HepG2 (cell line): ENCODE measurements at regions not wholly inside any gene's neighbourhood (a gene's known extent, or its start where the extent isn't known, plus 50 kb on each side); places are given as distances from the start of the nearest gene placed in this dataset.

Source experiments
- ATAC-seq: fragments of 200-7000 bp; cut with Tn5 transposase; 3 replicates; pipeline ENCODE4 v1.9.1; 2020; ENCODE audit warnings: mild to moderate bottlenecking, moderate library complexity
- BruUV-seq: library from RNA; stranded (reverse); fragments of 400-500 nt; replicated peaks from 2 replicates; lab custom pipeline; 2021; lab: Mats Ljungman, UMichigan
- CTCF ChIA-PET: fragments of 300-600 bp; formaldehyde crosslinking; extraction: SDS; loops from one replicate; lab custom pipeline; 2021; ENCODE audit warnings: low total read pairs, inconsistent platforms, low intra/inter-chr PET ratio; lab: Yijun Ruan, JAX
- POLR2A ChIA-PET: fragments of 350-600 bp; sonication (Branson Sonifier 250); formaldehyde crosslinking; loops from one replicate; lab custom pipeline; 2020; ENCODE audit warnings: antibody characterized with exemption, inconsistent platforms; lab: Yijun Ruan, JAX
- DNase-seq: peaks from one replicate; pipeline ENCODE4 v3.0.0-alpha.2; 2015; ENCODE audit warnings: low spot score
- FAIRE-seq: peaks from 3 replicates; lab custom pipeline; 2011; peaks lifted over from hg19 to GRCh38; lab: Jason Lieb, UNC
- H2AFZ ChIP-seq: one replicate; pipeline ENCODE4 v1.6.1; 2011; ENCODE audit warnings: low read length, inconsistent platforms
- H3K27ac ChIP-seq: fragments of 300-600 bp; 3 replicates; pipeline ENCODE4 v1.8.0; 2011; ENCODE audit warnings: mixed run types, mild to moderate bottlenecking, mixed read lengths, low read length, inconsistent platforms; ENCODE audit not compliant: insufficient read depth; ENCODE audit errors: extremely low read length
- H3K27me3 ChIP-seq, 2 experiments: fragments of 200-600 bp in 1 of 2; 2 replicates in 1 of 2; 3 replicates in 1 of 2; pipeline versions ENCODE4 v1.6.0 to v1.8.0; 2011; ENCODE audit warnings: low read length in 2 of 2, mild to moderate bottlenecking in 2 of 2, moderate library complexity in 2 of 2, inconsistent platforms in 1 of 2; ENCODE audit not compliant: insufficient read depth in 2 of 2, control insufficient read depth in 1 of 2
- H3K36me3 ChIP-seq, 2 experiments: fragments of 200-600 bp in 1 of 2; replicated peaks in 1 of 2; 2 replicates in 1 of 2; 3 replicates in 1 of 2; pipeline versions ENCODE4 v1.5.1 to v1.8.0; 2011; ENCODE audit warnings: low read length in 2 of 2, inconsistent platforms in 1 of 2; ENCODE audit not compliant: insufficient read depth in 2 of 2, control insufficient read depth in 1 of 2
- H3K4me1 ChIP-seq: 2 replicates; pipeline ENCODE4 v1.5.1; 2012; ENCODE audit warnings: low read length, inconsistent platforms; ENCODE audit not compliant: insufficient read depth
- H3K4me2 ChIP-seq: 2 replicates; pipeline ENCODE4 v1.6.0; 2011; ENCODE audit warnings: low read depth, low read length, inconsistent platforms
- H3K4me3 ChIP-seq, 3 experiments: fragments of 200-600 bp in 1 of 3; sonication (generic), shearing (Covaris generic) in 1 of 3; replicated peaks in 1 of 3; 2 replicates each; pipeline ENCODE4 v1.5.1; 2011 to 2016; ENCODE audit warnings: low read length in 3 of 3, inconsistent platforms in 2 of 3, low read depth in 2 of 3, mild to moderate bottlenecking in 2 of 3, control low read depth in 1 of 3, mixed read lengths in 1 of 3; ENCODE audit not compliant: insufficient read depth in 1 of 3
- H3K79me2 ChIP-seq: one replicate; pipeline ENCODE4 v1.6.1; 2011; ENCODE audit warnings: low read length, inconsistent platforms; ENCODE audit not compliant: insufficient read depth
- H3K9ac ChIP-seq: 2 replicates; pipeline ENCODE4 v1.6.0; 2011; ENCODE audit warnings: mild to moderate bottlenecking, low read depth, low read length, inconsistent platforms; ENCODE audit not compliant: insufficient read depth
- H3K9me3 ChIP-seq: 2 replicates; pipeline ENCODE4 v1.5.1; 2012; ENCODE audit warnings: mild to moderate bottlenecking, low read length
- H4K20me1 ChIP-seq: 2 replicates; pipeline ENCODE4 v1.6.0; 2011; ENCODE audit warnings: inconsistent platforms, mild to moderate bottlenecking, low read length, moderate library complexity; ENCODE audit not compliant: insufficient read depth
- CBFB ChIP-seq: sonication (generic); formaldehyde crosslinking; IDR thresholded peaks from 2 replicates; pipeline ENCODE4 v1.4.0; 2020; ENCODE audit warnings: missing genetic modification reagents
- HIVEP1 ChIP-seq: sonication (generic); formaldehyde crosslinking; IDR thresholded peaks from 2 replicates; pipeline ENCODE4 v1.4.0; 2020; ENCODE audit warnings: mild to moderate bottlenecking, missing genetic modification reagents
- KDM3A ChIP-seq: IDR thresholded peaks from 2 replicates; pipeline ENCODE4 v1.6.1; 2018; ENCODE audit warnings: low read depth, missing compliant biosample characterization
- LRRFIP1 ChIP-seq: sonication (generic); formaldehyde crosslinking; conservative IDR thresholded peaks from 2 replicates; pipeline ENCODE4 v1.4.0; 2020; ENCODE audit warnings: missing genetic modification reagents
- MBD4 ChIP-seq: IDR thresholded peaks from 2 replicates; pipeline ENCODE4 v1.6.1; 2012; ENCODE audit warnings: low read length, inconsistent platforms, borderline replicate concordance
- NONO ChIP-seq, 2 experiments: fragments of 450-650 bp in 1 of 2; sonication (generic) in 1 of 2; formaldehyde crosslinking in 1 of 2; IDR thresholded peaks in 1 of 2; conservative IDR thresholded peaks in 1 of 2; 2 replicates each; pipeline versions ENCODE4 v1.6.1 to v1.8.0; 2017 to 2022; ENCODE audit warnings: mild to moderate bottlenecking in 1 of 2, missing genetic modification reagents in 1 of 2, moderate library complexity in 1 of 2
- REXO4 ChIP-seq: sonication (generic); formaldehyde crosslinking; IDR thresholded peaks from 2 replicates; pipeline ENCODE4 v1.8.0; 2022; ENCODE audit warnings: missing genetic modification reagents, mild to moderate bottlenecking, borderline replicate concordance
- RXRB ChIP-seq: IDR thresholded peaks from 2 replicates; pipeline ENCODE4 v1.6.1; 2016; ENCODE audit warnings: borderline replicate concordance, missing genetic modification reagents, missing compliant biosample characterization
- TFE3 ChIP-seq: IDR thresholded peaks from 2 replicates; pipeline ENCODE4 v1.6.1; 2016
- ZBTB8A ChIP-seq: sonication (generic); formaldehyde crosslinking; IDR thresholded peaks from 2 replicates; pipeline ENCODE4 v1.4.0; 2020; ENCODE audit warnings: mild to moderate bottlenecking, low read depth, missing genetic modification reagents, borderline replicate concordance
- ZNF136 ChIP-seq: sonication (generic); formaldehyde crosslinking; IDR thresholded peaks from 2 replicates; pipeline ENCODE4 v1.8.1; 2022; ENCODE audit warnings: low read depth, mild to moderate bottlenecking, moderate library complexity, missing genetic modification reagents
- ZNF264 ChIP-seq: sonication (generic); formaldehyde crosslinking; IDR thresholded peaks from 2 replicates; pipeline ENCODE4 v1.4.0; 2020; ENCODE audit warnings: missing genetic modification reagents
- ZNF547 ChIP-seq: sonication (generic); formaldehyde crosslinking; IDR thresholded peaks from 2 replicates; pipeline ENCODE4 v1.5.1; 2020; ENCODE audit warnings: mild to moderate bottlenecking, missing genetic modification reagents
- ZSCAN12 ChIP-seq: sonication (generic); formaldehyde crosslinking; IDR thresholded peaks from 2 replicates; pipeline ENCODE4 v1.9.0; 2021; ENCODE audit warnings: mild to moderate bottlenecking, missing genetic modification reagents
- ZUFSP ChIP-seq: sonication (generic); formaldehyde crosslinking; IDR thresholded peaks from 2 replicates; pipeline ENCODE4 v1.9.0; 2021; ENCODE audit warnings: missing genetic modification reagents, mild to moderate bottlenecking, borderline replicate concordance
- WGBS: methylation state at CpG from one replicate; pipeline ENCODE4 v1.1.6; 2017; ENCODE audit warnings: low lambda C conversion rate; 5-methylcytosine and 5-hydroxymethylcytosine counted together
- in situ Hi-C: cut with HindIII; loops from 2 replicates; pipeline ENCODE4 v1.10.0; 2017; ENCODE audit warnings: low pct_unique_long_range_greater_than_20kb; ENCODE audit not compliant: extremely low pct_ligation_motif_present
- intact Hi-C: fragments of 100-400 bp; cut with micrococcal nuclease; formaldehyde crosslinking; loops from one replicate; pipeline ENCODE4 v1.10.0; 2022; ENCODE audit not compliant: unreplicated experiment
- TF ChIP-seq, protein P1 (sequence below): sonication (generic); formaldehyde crosslinking; IDR thresholded peaks from 2 replicates; pipeline ENCODE4 v1.4.0; 2020; ENCODE audit warnings: missing genetic modification reagents
- TF ChIP-seq, protein P2 (sequence below): sonication (generic); formaldehyde crosslinking; IDR thresholded peaks from 2 replicates; pipeline ENCODE4 v1.4.0; 2020; ENCODE audit warnings: missing genetic modification reagents

- TF ChIP-seq ZUFSP (CRISPR knock-in tag) (no peak), REXO4 (CRISPR knock-in tag) (no peak), ZSCAN12 (no peak), ZBTB8A (CRISPR knock-in tag) (no peak)
- TF ChIP-seq, protein P1, sequence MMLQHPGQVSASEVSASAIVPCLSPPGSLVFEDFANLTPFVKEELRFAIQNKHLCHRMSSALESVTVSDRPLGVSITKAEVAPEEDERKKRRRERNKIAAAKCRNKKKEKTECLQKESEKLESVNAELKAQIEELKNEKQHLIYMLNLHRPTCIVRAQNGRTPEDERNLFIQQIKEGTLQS (CRISPR knock-in tag) = no peak
Measured at GRCh38 chr2:36140391-36140790, 215.2 kb upstream of the CRIM1 start (continued).

GRCh38 chr2:36137612-36138011 lies 218.0 kb upstream of the CRIM1 start:
- Histone ChIP-seq H3K4me3 (no peak overlapping the region), H3K27me3 (no peaks in the 10 kb centered on the region), H3K36me3 (no peaks in the 10 kb centered on the region), H3K9me3 (no peaks in the 10 kb centered on the region), H2AFZ (no peak overlapping the region), H3K4me1 (no peaks in the 10 kb centered on the region), H3K4me2 (no peak overlapping the region), H3K79me2 (no peaks in the 10 kb centered on the region), H3K9ac (no peak overlapping the region), H4K20me1 (no peaks in the 10 kb centered on the region), H3K27ac (no peak overlapping the region)
- FAIRE-seq = no peak
- no peak for ATAC-seq
- intact Hi-C loops = no loop called here
- ChIA-PET POLR2A (no interaction called here), CTCF (no interaction called here)
- WGBS = 0% methylated on average over 3 of the region's 3 CpGs
- DNase-seq = no peak
- in situ Hi-C loops = no loop called here
- no TSS peak for BruUV-seq
- TF ChIP-seq TFE3 (CRISPR knock-in tag) (no peak), MBD4 (no peak), HIVEP1 (CRISPR knock-in tag) (no peak), KDM3A (CRISPR knock-in tag) (no peak), ZNF136 (CRISPR knock-in tag) (no peak), RXRB (CRISPR knock-in tag) (no peak), ZNF547 (CRISPR knock-in tag) (no peak), LRRFIP1 (CRISPR knock-in tag) (no peak), NONO (IDR thresholded peaks at IDR 0.05) (no peak), NONO (CRISPR knock-in tag; conservative IDR thresholded peaks at IDR 0.05) (no peak), ZNF264 (no peak), CBFB (CRISPR knock-in tag) (no peak)
- TF ChIP-seq, protein P2, sequence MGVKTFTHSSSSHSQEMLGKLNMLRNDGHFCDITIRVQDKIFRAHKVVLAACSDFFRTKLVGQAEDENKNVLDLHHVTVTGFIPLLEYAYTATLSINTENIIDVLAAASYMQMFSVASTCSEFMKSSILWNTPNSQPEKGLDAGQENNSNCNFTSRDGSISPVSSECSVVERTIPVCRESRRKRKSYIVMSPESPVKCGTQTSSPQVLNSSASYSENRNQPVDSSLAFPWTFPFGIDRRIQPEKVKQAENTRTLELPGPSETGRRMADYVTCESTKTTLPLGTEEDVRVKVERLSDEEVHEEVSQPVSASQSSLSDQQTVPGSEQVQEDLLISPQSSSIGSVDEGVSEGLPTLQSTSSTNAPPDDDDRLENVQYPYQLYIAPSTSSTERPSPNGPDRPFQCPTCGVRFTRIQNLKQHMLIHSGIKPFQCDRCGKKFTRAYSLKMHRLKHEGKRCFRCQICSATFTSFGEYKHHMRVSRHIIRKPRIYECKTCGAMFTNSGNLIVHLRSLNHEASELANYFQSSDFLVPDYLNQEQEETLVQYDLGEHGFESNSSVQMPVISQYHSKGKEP (CRISPR knock-in tag) = no peak
